Mucosa of descending colon (tissue), 3 donors: ENCODE measurements at regions not wholly inside any gene's neighbourhood (a gene's known extent, or its start where the extent isn't known, plus 50 kb on each side); places are given as distances from the start of the nearest gene placed in this dataset.
A peak's percentile ranks its signal among the peaks of the same experiment; 100 is the strongest.

Source experiments
- ATAC-seq: fragments of 200-7000 bp; cut with Tn5 transposase; one replicate; pipeline ENCODE4 v1.9.1; 2020; ENCODE audit warnings: mild to moderate bottlenecking, moderate library complexity
- DNase-seq, 3 donors: peaks; one replicate each; pipeline ENCODE4 v3.0.0-alpha.2; 2020
- H3K36me3 ChIP-seq: fragments of 200-600 bp; one replicate; pipeline ENCODE4 v1.8.0; 2021; ENCODE audit warnings: low read depth, mild to moderate bottlenecking
- H3K4me1 ChIP-seq: fragments of 200-600 bp; one replicate; pipeline ENCODE4 v1.8.0; 2021; ENCODE audit warnings: low read depth, mild to moderate bottlenecking
- H3K4me3 ChIP-seq: fragments of 200-600 bp; one replicate; pipeline ENCODE4 v1.8.0; 2021; ENCODE audit warnings: mild to moderate bottlenecking
- H3K9me3 ChIP-seq: fragments of 200-600 bp; one replicate; pipeline ENCODE4 v1.8.0; 2021; ENCODE audit warnings: mild to moderate bottlenecking
- intact Hi-C, 2 donors: fragments of 100-400 bp; cut with DNase I in 1 of 2; cut with micrococcal nuclease in 1 of 2; formaldehyde crosslinking; loops; one replicate each; pipeline versions ENCODE4 v1.11.0 to v1.11.1; 2022; cut with DNase I, micrococcal nuclease
- TF ChIP-seq, protein P1 (sequence below): fragments of 200-600 bp; IDR thresholded peaks from one replicate; pipeline ENCODE4 v1.8.0; 2022; ENCODE audit warnings: antibody characterized with exemption, mild to moderate bottlenecking
- donor health status: DM: no; HTN: no; CAD: no; lungs with moderate emphysema.
- donor health status: DM: no; HTN: no; CAD: no.
- donor health status: DM: no; HTN: yes; CAD: no.

DNA sequence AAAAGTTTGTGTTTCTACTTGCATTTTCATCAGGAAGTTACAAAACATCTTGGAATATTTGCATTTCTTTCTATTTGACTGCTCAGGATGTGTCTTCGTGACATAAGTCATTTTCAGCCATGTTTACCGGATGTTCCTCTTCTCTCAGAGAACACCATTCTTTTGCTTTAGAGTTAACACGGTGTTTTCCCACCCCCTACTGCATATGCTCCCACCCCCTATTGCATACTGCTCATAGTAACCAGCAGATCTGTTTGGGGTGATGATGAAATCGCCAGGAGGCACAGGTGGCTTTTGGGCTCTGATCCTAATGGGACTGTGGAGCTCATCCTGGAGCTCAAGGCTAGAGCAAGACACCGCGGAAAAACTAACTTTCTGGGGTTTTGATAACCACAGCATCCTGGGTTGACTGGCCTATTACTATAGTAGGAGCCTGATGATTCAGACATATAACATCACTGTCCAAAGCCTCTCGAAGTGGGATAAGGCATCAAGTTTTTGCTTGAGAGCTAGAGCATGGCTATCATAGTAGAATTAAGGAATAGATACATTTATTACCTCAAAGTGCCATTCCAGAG is 65.1 kb upstream of the BET1 start:
- DNase-seq (no peak), ATAC-seq (no peak)
- TF ChIP-seq, protein P1, sequence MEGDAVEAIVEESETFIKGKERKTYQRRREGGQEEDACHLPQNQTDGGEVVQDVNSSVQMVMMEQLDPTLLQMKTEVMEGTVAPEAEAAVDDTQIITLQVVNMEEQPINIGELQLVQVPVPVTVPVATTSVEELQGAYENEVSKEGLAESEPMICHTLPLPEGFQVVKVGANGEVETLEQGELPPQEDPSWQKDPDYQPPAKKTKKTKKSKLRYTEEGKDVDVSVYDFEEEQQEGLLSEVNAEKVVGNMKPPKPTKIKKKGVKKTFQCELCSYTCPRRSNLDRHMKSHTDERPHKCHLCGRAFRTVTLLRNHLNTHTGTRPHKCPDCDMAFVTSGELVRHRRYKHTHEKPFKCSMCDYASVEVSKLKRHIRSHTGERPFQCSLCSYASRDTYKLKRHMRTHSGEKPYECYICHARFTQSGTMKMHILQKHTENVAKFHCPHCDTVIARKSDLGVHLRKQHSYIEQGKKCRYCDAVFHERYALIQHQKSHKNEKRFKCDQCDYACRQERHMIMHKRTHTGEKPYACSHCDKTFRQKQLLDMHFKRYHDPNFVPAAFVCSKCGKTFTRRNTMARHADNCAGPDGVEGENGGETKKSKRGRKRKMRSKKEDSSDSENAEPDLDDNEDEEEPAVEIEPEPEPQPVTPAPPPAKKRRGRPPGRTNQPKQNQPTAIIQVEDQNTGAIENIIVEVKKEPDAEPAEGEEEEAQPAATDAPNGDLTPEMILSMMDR = no peak
- Histone ChIP-seq H3K36me3 (no peaks in the 10 kb centered on the region), H3K4me1 (no peaks in the 10 kb centered on the region), H3K9me3 (no peaks in the 10 kb centered on the region), H3K4me3 (no peak overlapping the region)
- intact Hi-C loops = no loop called here

DNA sequence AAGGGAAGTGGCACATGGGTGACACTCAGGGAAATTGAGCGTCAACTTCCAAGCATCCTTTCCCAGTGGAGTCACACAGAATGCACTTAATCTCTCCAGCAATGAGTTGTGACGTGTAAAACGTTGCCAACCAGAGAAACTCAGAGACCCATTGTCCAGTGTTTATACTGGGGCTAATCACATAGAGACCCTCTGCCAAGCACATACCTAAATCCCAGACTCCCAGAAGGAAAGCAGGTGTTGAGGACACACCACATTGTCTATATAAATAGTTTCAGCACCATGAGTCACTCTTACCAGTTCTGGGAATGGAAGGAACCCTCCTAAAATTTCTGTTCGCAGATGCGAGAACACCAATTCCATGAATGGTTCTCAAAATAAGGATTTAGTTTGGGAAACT is 76.4 kb upstream of the BET1 start:
- Histone ChIP-seq H3K4me1 (no peaks in the 10 kb centered on the region), H3K9me3 (no peaks in the 10 kb centered on the region), H3K4me3 (no peak overlapping the region), H3K36me3 (no peaks in the 10 kb centered on the region)
- DNase-seq = no peak
- intact Hi-C loops = loop anchor here in 1 of 2 donors (10.0 kb wide), 1 partner anchor 176 kb away; the partner anchor contains the start of gene GNGT1
- ATAC-seq = no peak
- TF ChIP-seq, protein P1 = no peak

DNA sequence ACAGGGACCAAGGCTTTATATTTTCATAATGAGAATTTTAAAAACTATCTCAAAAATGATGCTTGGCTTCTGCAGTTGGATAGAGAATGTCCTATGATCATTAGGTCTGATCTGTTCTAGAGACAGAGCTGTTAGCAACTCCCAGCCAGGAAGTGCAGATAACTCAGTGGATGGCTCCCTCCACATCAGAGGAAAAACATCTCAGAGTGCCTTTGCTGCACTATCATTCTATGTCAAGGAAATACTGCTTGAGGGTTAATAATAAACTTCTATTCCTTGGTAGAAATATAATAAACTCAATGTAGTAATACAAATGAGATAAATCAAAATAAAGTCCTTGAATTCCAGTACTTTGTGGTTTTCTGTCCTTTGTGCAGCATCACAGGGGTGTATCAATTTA is 78.0 kb upstream of the BET1 start:
- no peak for ATAC-seq
- Histone ChIP-seq H3K9me3 (no peaks in the 10 kb centered on the region), H3K36me3 (no peaks in the 10 kb centered on the region), H3K4me1 (no peaks in the 10 kb centered on the region), H3K4me3 (no peak overlapping the region)
- intact Hi-C loops = loop anchor here in 1 of 2 donors (10.0 kb wide), 1 partner anchor 177 kb away; the partner anchor contains the start of gene GNGT1
- TF ChIP-seq, protein P1 = no peak
- no peak for DNase-seq

DNA sequence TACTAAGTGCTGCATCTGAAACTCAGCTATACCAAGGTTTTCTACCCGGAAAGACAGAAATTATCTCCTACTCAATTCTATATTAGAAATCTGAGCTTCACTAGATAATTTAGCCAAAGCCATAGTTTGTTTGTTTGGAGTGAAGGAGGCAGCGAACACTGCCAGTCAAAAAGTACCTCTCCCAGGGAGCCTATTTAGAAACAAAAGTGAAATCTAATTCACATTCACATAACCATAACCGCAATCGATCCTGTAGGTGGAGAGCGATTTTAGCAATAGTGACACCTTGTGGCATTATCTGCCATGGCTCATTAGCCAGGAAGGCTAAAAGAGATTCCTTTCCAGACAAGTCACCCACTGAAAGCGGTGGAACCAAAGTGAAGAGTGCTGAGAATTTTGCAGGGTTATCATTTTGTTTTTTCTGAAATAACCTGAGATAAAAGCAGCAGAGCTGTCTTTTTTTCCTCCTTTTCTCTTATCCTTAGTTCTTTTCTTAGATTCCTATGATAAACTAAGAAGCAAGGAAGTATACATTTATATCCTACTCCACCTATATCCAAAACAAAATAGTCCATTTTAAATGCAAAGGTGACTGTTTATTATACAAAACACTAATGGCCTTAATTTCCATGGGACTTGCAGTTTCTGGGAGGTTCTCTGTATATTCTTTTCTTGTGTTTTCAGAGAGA is 83.7 kb upstream of the BET1 start:
- peak in 1 of 3 donors; percentile 73 for DNase-seq
- no peak overlapping the region for H3K4me3 ChIP-seq
- intact Hi-C loops = loop anchor here (2.0 to 10.0 kb wide), 2 partner anchors 183 to 185 kb away; partner anchors contain the start of gene GNGT1 (in 1 of the 2)
- no peaks in the 10 kb centered on the region for H3K4me1 ChIP-seq
- no peaks in the 10 kb centered on the region for H3K36me3 ChIP-seq
- ATAC-seq = peak; percentile 80
- TF ChIP-seq, protein P1 = peak; percentile 71
- H3K9me3 ChIP-seq = no peaks in the 10 kb centered on the region

DNA sequence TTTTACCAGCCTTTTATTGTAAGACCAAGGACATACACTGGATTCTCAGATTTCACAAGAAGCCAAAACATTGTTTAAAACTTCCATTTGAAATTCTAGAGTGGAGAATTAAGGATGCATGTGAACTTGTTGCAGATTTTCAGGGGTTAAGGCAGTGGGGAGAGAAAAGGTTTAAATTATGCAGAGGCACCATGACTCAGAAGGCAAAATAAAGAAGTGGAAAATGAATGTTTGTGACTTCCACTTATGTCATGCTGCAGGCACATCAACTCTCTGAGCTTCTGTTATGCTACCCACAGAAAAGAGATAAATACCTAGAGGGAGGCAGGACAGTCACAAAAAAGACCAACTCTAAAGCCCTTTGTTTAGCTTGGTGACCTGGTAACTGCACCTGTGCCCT is 84.4 kb upstream of the BET1 start:
- Histone ChIP-seq H3K4me3 (no peak overlapping the region), H3K4me1 (no peaks in the 10 kb centered on the region), H3K9me3 (no peaks in the 10 kb centered on the region), H3K36me3 (no peaks in the 10 kb centered on the region)
- ATAC-seq (no peak), DNase-seq (no peak)
- TF ChIP-seq, protein P1 = no peak
- intact Hi-C loops = loop anchor here in 1 of 2 donors (10.0 kb wide), 1 partner anchor 184 kb away; the partner anchor contains the start of gene GNGT1
